Smooth muscle cell (in vitro differentiated cells): ENCODE measurements at regions not wholly inside any gene's neighbourhood (a gene's known extent, or its start where the extent isn't known, plus 50 kb on each side); places are given as distances from the start of the nearest gene placed in this dataset.

Experiments
- DNase-seq: peaks from one replicate; lab custom pipeline; 2025; ENCODE audit not compliant: unreplicated experiment; lab: John Stamatoyannopoulos, UW
- H2AFZ ChIP-seq: fragments of 200-600 bp; sonication (generic); 2 replicates; pipeline ENCODE4 v1.6.0; 2016; ENCODE audit warnings: antibody characterized with exemption, low read depth, mild to moderate bottlenecking
- H3F3A ChIP-seq: fragments of 200-600 bp; sonication (generic); 2 replicates; pipeline ENCODE4 v1.6.0; 2017; ENCODE audit warnings: antibody characterized with exemption, low read depth
- H3K27ac ChIP-seq: fragments of 200-600 bp; sonication (generic); 2 replicates; pipeline ENCODE4 v1.5.1; 2016; ENCODE audit warnings: low read depth, mild to moderate bottlenecking
- H3K27me3 ChIP-seq: fragments of 200-600 bp; sonication (generic); 2 replicates; pipeline ENCODE4 v1.6.1; 2016; ENCODE audit warnings: low read depth, mild to moderate bottlenecking
- H3K36me3 ChIP-seq: fragments of 200-600 bp; sonication (generic); 2 replicates; pipeline ENCODE4 v1.5.1; 2016; ENCODE audit warnings: low read depth
- H3K4me1 ChIP-seq: fragments of 200-600 bp; sonication (generic); 2 replicates; pipeline ENCODE4 v1.5.1; 2016; ENCODE audit warnings: low read depth
- H3K4me2 ChIP-seq: fragments of 200-600 bp; sonication (generic); 2 replicates; pipeline ENCODE4 v1.6.0; 2016; ENCODE audit warnings: mild to moderate bottlenecking
- H3K4me3 ChIP-seq: fragments of 200-600 bp; sonication (generic); 2 replicates; pipeline ENCODE4 v1.5.1; 2016; ENCODE audit warnings: mild to moderate bottlenecking
- H3K79me2 ChIP-seq: fragments of 200-600 bp; sonication (generic); 2 replicates; pipeline ENCODE4 v1.6.0; 2016; ENCODE audit warnings: low read depth, mild to moderate bottlenecking
- H3K9ac ChIP-seq: fragments of 200-600 bp; sonication (generic); 2 replicates; pipeline ENCODE4 v1.6.0; 2016; ENCODE audit warnings: low read depth
- H3K9me3 ChIP-seq: fragments of 200-600 bp; sonication (generic); replicated peaks from 2 replicates; pipeline ENCODE4 v1.5.1; 2016; ENCODE audit warnings: low read depth
- H4K20me1 ChIP-seq: fragments of 200-600 bp; sonication (generic); 2 replicates; pipeline ENCODE4 v1.6.0; 2016; ENCODE audit warnings: low read depth
- CTCF ChIP-seq: fragments of 200-600 bp; sonication (generic); IDR thresholded peaks from 2 replicates; pipeline ENCODE4 v1.5.1; 2017; ENCODE audit warnings: borderline replicate concordance, mild to moderate bottlenecking, antibody characterized with exemption; ENCODE audit not compliant: insufficient read depth, poor library complexity, severe bottlenecking
- WGBS: methylation state at CpG from one replicate; pipeline ENCODE4 v1.1.7; 2016; ENCODE audit warnings: low lambda C conversion rate; 5-methylcytosine and 5-hydroxymethylcytosine counted together

- no peak for DNase-seq
- WGBS: 64% methylated on average over 1 of the region's 1 CpG
- H3K9me3 ChIP-seq: no peaks in the 10 kb centered on the region
- H3K9ac ChIP-seq: no peak overlapping the region
- peak overlapping the region; percentile 13 for H3K4me3 ChIP-seq
- no peak for TF ChIP-seq CTCF
- H3K4me1 ChIP-seq: no peaks in the 10 kb centered on the region
- no peak overlapping the region for H3K27ac ChIP-seq
- no peaks in the 10 kb centered on the region for H3K79me2 ChIP-seq
- no peaks in the 10 kb centered on the region for H3K27me3 ChIP-seq
- peak overlapping the region; percentile 51 for H3K4me2 ChIP-seq
- no peaks in the 10 kb centered on the region for H3K36me3 ChIP-seq
- no peaks in the 10 kb centered on the region for H3F3A ChIP-seq
- no peaks in the 10 kb centered on the region for H4K20me1 ChIP-seq
- no peak overlapping the region for H2AFZ ChIP-seq
Observed at GRCh38 chr13:22162889-22163288, 492.0 kb downstream of the FGF9 start.

GRCh38 chr13:22168437-22169190 lies 497.7 kb downstream of the FGF9 start:
- no peak for DNase-seq
- WGBS: 91% methylated on average over 11 of the region's 11 CpGs

GRCh38 chr13:22169473-22169872 lies 498.6 kb downstream of the FGF9 start:
- Histone ChIP-seq H3K4me3 (no peak overlapping the region), H3K79me2 (no peaks in the 10 kb centered on the region), H3K36me3 (no peaks in the 10 kb centered on the region), H3K9ac (no peak overlapping the region), H3K4me1 (no peaks in the 10 kb centered on the region), H3K27me3 (no peaks in the 10 kb centered on the region), H2AFZ (no peak overlapping the region), H3F3A (no peaks in the 10 kb centered on the region), H3K4me2 (no peak overlapping the region), H3K27ac (no peak overlapping the region), H4K20me1 (no peaks in the 10 kb centered on the region), H3K9me3 (no peaks in the 10 kb centered on the region)
- DNase-seq: no peak
- no peak for TF ChIP-seq CTCF
- WGBS: 60% methylated on average over 2 of the region's 2 CpGs

More at GRCh38 chr13:22168437-22169190, 497.7 kb downstream of the FGF9 start:
- no peak for TF ChIP-seq CTCF
- Histone ChIP-seq H3K79me2 (no peaks in the 10 kb centered on the region), H3K4me1 (no peaks in the 10 kb centered on the region), H4K20me1 (no peaks in the 10 kb centered on the region), H3K27ac (no peak overlapping the region), H3K4me3 (no peak overlapping the region), H3F3A (no peaks in the 10 kb centered on the region), H3K9ac (no peak overlapping the region), H3K9me3 (no peaks in the 10 kb centered on the region), H3K27me3 (no peaks in the 10 kb centered on the region), H3K36me3 (no peaks in the 10 kb centered on the region), H2AFZ (no peak overlapping the region), H3K4me2 (no peak overlapping the region)

- H3K4me1 ChIP-seq: no peaks in the 10 kb centered on the region
- no peaks in the 10 kb centered on the region for H3K79me2 ChIP-seq
- TF ChIP-seq CTCF: no peak
- H3K27ac ChIP-seq: peak overlapping the region; percentile 21
- no peaks in the 10 kb centered on the region for H3F3A ChIP-seq
- DNase-seq: no peak
- no peaks in the 10 kb centered on the region for H3K9me3 ChIP-seq
- no peaks in the 10 kb centered on the region for H4K20me1 ChIP-seq
- H3K4me2 ChIP-seq: peak overlapping the region; percentile 7
- no peak overlapping the region for H2AFZ ChIP-seq
- no peak overlapping the region for H3K9ac ChIP-seq
- 31% methylated on average over 2 of the region's 2 CpGs for WGBS
- no peaks in the 10 kb centered on the region for H3K36me3 ChIP-seq
- H3K27me3 ChIP-seq: no peaks in the 10 kb centered on the region
- H3K4me3 ChIP-seq: no peak overlapping the region
Observed at GRCh38 chr13:22173610-22174009, 502.7 kb downstream of the FGF9 start.
